NB4 (cell line): ENCODE measurements at regions not wholly inside any gene's neighbourhood (a gene's known extent, or its start where the extent isn't known, plus 50 kb on each side); places are given as distances from the start of the nearest gene placed in this dataset.

Experiments used
- CTCF ChIP-seq: IDR thresholded peaks from one replicate; pipeline ENCODE4 v1.5.1; 2012; ENCODE audit warnings: low read depth, low read length
- MAX ChIP-seq: IDR thresholded peaks from 2 replicates; pipeline ENCODE4 v1.6.1; 2011; ENCODE audit warnings: low read depth, low read length
- MYC ChIP-seq: IDR thresholded peaks from 2 replicates; pipeline ENCODE4 v1.6.1; 2011; ENCODE audit warnings: low read depth, low read length
- POLR2A ChIP-seq: IDR thresholded peaks from 2 replicates; pipeline ENCODE4 v1.6.1; 2011; ENCODE audit warnings: mild to moderate bottlenecking; ENCODE audit not compliant: insufficient read length; ENCODE audit errors: extremely low read depth

- TF ChIP-seq CTCF: no peak
- no peak for TF ChIP-seq POLR2A
- TF ChIP-seq MYC: no peak
- no peak for TF ChIP-seq MAX
Measured at GRCh38 chr13:39134574-39134973, 96.3 kb downstream of the NHLRC3 start.
